ENCODE measurements at regions not wholly inside any gene's neighbourhood (a gene's known extent, or its start where the extent isn't known, plus 50 kb on each side); places are given as distances from the start of the nearest gene placed in this dataset.

GRCh38 chr6:120873125-120873865, 461.0 kb downstream of the TBC1D32 start:
- no peak for TF ChIP-seq CTCF (IDR thresholded peaks at IDR 0.05; ENCODE audit: insufficient read depth, low read depth, low read length, missing control alignments)
- no peak overlapping the region for H3K4me3 ChIP-seq (ENCODE audit: low read depth, low read length)
- no peak for DNase-seq (ENCODE audit: low read depth)

- TF ChIP-seq CTCF (IDR thresholded peaks at IDR 0.05; ENCODE audit: insufficient read depth, low read depth, low read length, missing control alignments), result no peak
- no peak for DNase-seq (ENCODE audit: low read depth)
- H3K4me3 ChIP-seq (ENCODE audit: low read depth, low read length), result no peak overlapping the region
Measured at GRCh38 chr6:120872262-120872578, 462.1 kb downstream of the TBC1D32 start.

GRCh38 chr6:120871416-120872261, 462.6 kb downstream of the TBC1D32 start:
- no peak for DNase-seq (ENCODE audit: low read depth)
- TF ChIP-seq CTCF (IDR thresholded peaks at IDR 0.05; ENCODE audit: insufficient read depth, low read depth, low read length, missing control alignments), result no peak
- no peak overlapping the region for H3K4me3 ChIP-seq (ENCODE audit: low read depth, low read length)

GRCh38 chr6:120869397-120869796, 464.9 kb downstream of the TBC1D32 start:
- DNase-seq (ENCODE audit: low read depth), result no peak
- TF ChIP-seq CTCF (IDR thresholded peaks at IDR 0.05; ENCODE audit: insufficient read depth, low read depth, low read length, missing control alignments), result no peak
- H3K4me3 ChIP-seq (ENCODE audit: low read depth, low read length), result no peak overlapping the region

- no peak overlapping the region for H3K4me3 ChIP-seq (ENCODE audit: low read depth, low read length)
- no peak for DNase-seq (ENCODE audit: low read depth)
- no peak for TF ChIP-seq CTCF (IDR thresholded peaks at IDR 0.05; ENCODE audit: insufficient read depth, low read depth, low read length, missing control alignments)
Measured at GRCh38 chr6:120857422-120857821, 476.9 kb downstream of the TBC1D32 start.

GRCh38 chr6:120854583-120854982, 479.7 kb downstream of the TBC1D32 start:
- H3K4me3 ChIP-seq (ENCODE audit: low read depth, low read length), result no peak overlapping the region
- DNase-seq (ENCODE audit: low read depth), result no peak
- TF ChIP-seq CTCF (IDR thresholded peaks at IDR 0.05; ENCODE audit: insufficient read depth, low read depth, low read length, missing control alignments), result no peak

All from GM12865 (cell line).